A549 (cell line): ENCODE measurements at regions not wholly inside any gene's neighbourhood (a gene's known extent, or its start where the extent isn't known, plus 50 kb on each side); places are given as distances from the start of the nearest gene placed in this dataset.
A peak's percentile ranks its signal among the peaks of the same experiment; 100 is the strongest.

Experiments used
- ATAC-seq, 2 experiments: fragments of 200-7000 bp in 1 of 2; fragments of >200 bp in 1 of 2; cut with Nextera tagmentation in 1 of 2; cut with Tn5 transposase in 1 of 2; 3 replicates each; pipeline versions ENCODE4 v1.8.0 to v1.9.1; 2018 to 2020; ENCODE audit warnings: mild to moderate bottlenecking in 1 of 2, moderate library complexity in 1 of 2
- CTCF ChIA-PET: fragments of 300-600 bp; sonication (Branson Sonifier 250); formaldehyde crosslinking; extraction: SDS; loops from one replicate; lab custom pipeline; 2021; ENCODE audit warnings: antibody characterized with exemption, inconsistent platforms; lab: Yijun Ruan, JAX
- POLR2A ChIA-PET: fragments of 350-600 bp; formaldehyde crosslinking; extraction: SDS; loops from one replicate; lab custom pipeline; 2021; ENCODE audit warnings: antibody characterized with exemption, inconsistent platforms; lab: Yijun Ruan, JAX
- DNase-seq, 2 experiments: peaks; one replicate each; pipeline versions ENCODE4 v3.0.0 to v3.0.0-alpha.2; 2011 to 2016; ENCODE audit warnings: low read depth in 1 of 2, low spot score in 1 of 2
- FAIRE-seq: peaks from 2 replicates; lab custom pipeline; 2011; peaks lifted over from hg19 to GRCh38; lab: Jason Lieb, UNC
- H3K27ac ChIP-seq, 2 experiments: fragments of >200 bp; sonication (Bioruptor Twin); formaldehyde crosslinking; 3 replicates each; pipeline ENCODE4 v1.5.1; 2016 to 2017
- H3K4me1 ChIP-seq: fragments of >200 bp; sonication (Bioruptor Twin); formaldehyde crosslinking; 3 replicates; pipeline ENCODE4 v1.6.1; 2016
- H3K4me2 ChIP-seq: fragments of >200 bp; sonication (Bioruptor Twin); formaldehyde crosslinking; 3 replicates; pipeline ENCODE4 v1.6.1; 2016
- H3K4me3 ChIP-seq: fragments of >200 bp; sonication (Bioruptor Twin); formaldehyde crosslinking; 3 replicates; pipeline ENCODE4 v1.5.1; 2016
- H3K9me3 ChIP-seq: fragments of >200 bp; sonication (Bioruptor Twin); formaldehyde crosslinking; 3 replicates; pipeline ENCODE4 v1.6.1; 2016
- CBX2 ChIP-seq: fragments of 200-600 bp; sonication (generic); IDR thresholded peaks from 2 replicates; pipeline ENCODE4 v1.6.1; 2016; ENCODE audit warnings: low read depth, mild to moderate bottlenecking, borderline replicate concordance
- CBX8 ChIP-seq: fragments of 200-600 bp; sonication (generic); IDR thresholded peaks from 2 replicates; pipeline ENCODE4 v1.6.1; 2016
- CEBPB ChIP-seq, 2 experiments: fragments of >200 bp in 1 of 2; sonication (Bioruptor Twin) in 1 of 2; formaldehyde crosslinking in 1 of 2; IDR thresholded peaks; 2 replicates each; pipeline ENCODE4 v1.6.1; 2012 to 2016
- CHD2 ChIP-seq: fragments of 150-350 bp; IDR thresholded peaks from 2 replicates; pipeline ENCODE4 v1.6.1; 2014; ENCODE audit warnings: low read length; ENCODE audit not compliant: partially characterized antibody
- CHD4 ChIP-seq: fragments of 200-600 bp; sonication (generic); IDR thresholded peaks from 2 replicates; pipeline ENCODE4 v1.6.1; 2016; ENCODE audit warnings: antibody characterized with exemption, mild to moderate bottlenecking, borderline replicate concordance
- EHF ChIP-seq: fragments of 250-450 bp; sonication (Bioruptor Pico); IDR thresholded peaks from 2 replicates; pipeline ENCODE4 v1.5.0; 2020; ENCODE audit warnings: mild to moderate bottlenecking
- ESRRA ChIP-seq: fragments of 150-350 bp; IDR thresholded peaks from 2 replicates; pipeline ENCODE4 v1.6.1; 2014; ENCODE audit warnings: mild to moderate bottlenecking, low read length, borderline replicate concordance
- FOSB ChIP-seq: fragments of 250-450 bp; sonication (Bioruptor Pico); IDR thresholded peaks from 2 replicates; pipeline ENCODE4 v1.5.0; 2020; ENCODE audit warnings: mild to moderate bottlenecking, moderate library complexity
- GATA3 ChIP-seq: IDR thresholded peaks from 2 replicates; pipeline ENCODE4 v1.6.1; 2012; ENCODE audit warnings: borderline replicate concordance
- HES2 ChIP-seq: fragments of >200 bp; sonication (Bioruptor Twin); formaldehyde crosslinking; IDR thresholded peaks from 2 replicates; pipeline ENCODE4 v1.6.1; 2016
- HOXB13 ChIP-seq: fragments of 250-450 bp; sonication (Bioruptor Pico); IDR thresholded peaks from 2 replicates; pipeline ENCODE4 v1.5.0; 2020; ENCODE audit warnings: low read depth, mild to moderate bottlenecking, moderate library complexity
- JUN ChIP-seq, 2 experiments: fragments of >200 bp; sonication (Bioruptor Twin); formaldehyde crosslinking; IDR thresholded peaks; 2 replicates in 1 of 2; 3 replicates in 1 of 2; pipeline ENCODE4 v1.6.1; 2016 to 2017
- JUNB ChIP-seq: fragments of >200 bp; sonication (Bioruptor Twin); formaldehyde crosslinking; IDR thresholded peaks from 2 replicates; pipeline ENCODE4 v1.6.1; 2016
- MAFK ChIP-seq: fragments of 450-650 bp; IDR thresholded peaks from 2 replicates; pipeline ENCODE4 v1.6.1; 2014; ENCODE audit not compliant: partially characterized antibody
- MAX ChIP-seq: IDR thresholded peaks from 2 replicates; pipeline ENCODE4 v1.6.1; 2012
- MAZ ChIP-seq: fragments of 150-350 bp; IDR thresholded peaks from 2 replicates; pipeline ENCODE4 v1.6.1; 2014; ENCODE audit warnings: antibody characterized with exemption, low read depth, low read length, borderline replicate concordance
- NPAS2 ChIP-seq: fragments of 250-450 bp; sonication (Bioruptor Pico); IDR thresholded peaks from 2 replicates; pipeline ENCODE4 v1.8.0; 2022; ENCODE audit warnings: mild to moderate bottlenecking, moderate library complexity, borderline replicate concordance
- NR3C1 ChIP-seq: fragments of >200 bp; sonication (Bioruptor Twin); formaldehyde crosslinking; IDR thresholded peaks from 3 replicates; pipeline ENCODE4 v1.6.1; 2017
- POLR2A ChIP-seq: IDR thresholded peaks from 2 replicates; pipeline ENCODE4 v1.6.1; 2012; ENCODE audit warnings: mild to moderate bottlenecking, low read length
- POLR2AphosphoS2 ChIP-seq: conservative IDR thresholded peaks from 2 replicates; pipeline ENCODE4 v1.6.1; 2012; ENCODE audit warnings: low read length, improper control_type of control experiment, inconsistent platforms
- RARB ChIP-seq: fragments of 250-450 bp; sonication (Bioruptor Pico); IDR thresholded peaks from 2 replicates; pipeline ENCODE4 v1.8.0; 2021; ENCODE audit warnings: mild to moderate bottlenecking, moderate library complexity
- RNF2 ChIP-seq: fragments of 200-600 bp; sonication (generic); IDR thresholded peaks from 2 replicates; pipeline ENCODE4 v1.6.1; 2016; ENCODE audit warnings: low read depth, mild to moderate bottlenecking, antibody characterized with exemption, moderate library complexity, borderline replicate concordance
- SREBF2 ChIP-seq: fragments of 450-650 bp; IDR thresholded peaks from 2 replicates; pipeline ENCODE4 v1.6.1; 2014; ENCODE audit warnings: mild to moderate bottlenecking, moderate library complexity
- TP53 ChIP-seq: fragments of 250-450 bp; sonication (Bioruptor Pico); IDR thresholded peaks from 2 replicates; pipeline ENCODE4 v1.5.0; 2021; ENCODE audit warnings: mild to moderate bottlenecking, moderate library complexity
- USF2 ChIP-seq: fragments of 450-650 bp; IDR thresholded peaks from 2 replicates; pipeline ENCODE4 v1.6.1; 2014; ENCODE audit warnings: antibody characterized with exemption
- ZC3H11A ChIP-seq: fragments of 450-650 bp; IDR thresholded peaks from 2 replicates; pipeline ENCODE4 v1.6.1; 2014; ENCODE audit warnings: antibody characterized with exemption, mild to moderate bottlenecking
- ZFP36 ChIP-seq: fragments of 450-650 bp; IDR thresholded peaks from 2 replicates; pipeline ENCODE4 v1.6.1; 2014; ENCODE audit warnings: borderline replicate concordance; ENCODE audit not compliant: partially characterized antibody
- ZSCAN20 ChIP-seq: fragments of 250-450 bp; sonication (Bioruptor Pico); IDR thresholded peaks from 2 replicates; pipeline ENCODE4 v1.8.0; 2022; ENCODE audit warnings: mild to moderate bottlenecking, moderate library complexity
- WGBS: methylation state at CpG from one replicate; pipeline ENCODE4 v1.1.6; 2017; ENCODE audit errors: missing lambda C conversion rate; 5-methylcytosine and 5-hydroxymethylcytosine counted together
- TF ChIP-seq, protein P1 (sequence below): fragments of 200-600 bp; sonication (generic); IDR thresholded peaks from 2 replicates; pipeline ENCODE4 v1.6.1; 2016; ENCODE audit warnings: antibody characterized with exemption, mild to moderate bottlenecking, moderate library complexity
- TF ChIP-seq, protein P2 (sequence below): fragments of >200 bp; sonication (Bioruptor Twin); formaldehyde crosslinking; IDR thresholded peaks from 3 replicates; pipeline ENCODE4 v1.6.1; 2016

DNA sequence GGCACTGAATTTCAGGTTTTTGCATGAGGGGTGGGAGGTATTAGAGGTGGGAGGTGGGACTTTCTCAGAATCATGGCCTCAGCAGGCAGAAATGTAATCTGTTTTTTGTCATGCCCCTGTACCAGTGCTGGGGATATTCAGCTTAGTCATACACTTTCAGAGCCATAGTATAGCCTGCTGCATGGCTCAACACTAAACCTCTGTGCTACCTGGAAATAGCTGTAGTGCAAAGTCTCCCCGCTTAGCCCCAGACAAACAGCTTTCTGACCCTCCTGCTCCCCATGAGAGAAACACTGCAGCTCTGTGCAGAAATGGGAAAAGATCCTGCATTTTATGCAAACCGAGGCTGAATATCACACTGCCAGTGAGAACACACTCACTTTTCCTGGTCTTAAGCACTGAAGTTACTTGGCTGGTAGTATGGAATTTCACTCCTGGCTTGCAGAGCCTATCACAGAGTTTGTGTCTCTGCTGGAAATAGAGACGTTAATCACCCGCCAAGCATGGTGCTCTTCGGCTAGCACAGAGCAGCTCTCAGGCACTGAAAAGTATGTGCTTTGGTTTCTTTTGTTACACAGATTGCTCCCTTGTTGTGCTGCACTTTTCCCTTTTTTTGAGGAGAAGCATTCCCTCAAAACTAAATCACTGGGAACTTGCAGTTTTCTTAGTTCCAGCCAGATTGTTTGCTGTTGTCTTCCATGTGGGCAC, 80.1 kb downstream of the DDX3Y start:
- WGBS = 46% methylated on average over 4 of the region's 5 CpGs
- H3K4me3 ChIP-seq = no peak overlapping the region
- H3K27ac ChIP-seq = no peak overlapping the region
- CTCF ChIA-PET = no interaction called here
- no peak for FAIRE-seq
- no peak for TF ChIP-seq ESRRA
- no peak for TF ChIP-seq NR3C1
- TF ChIP-seq CBX2 = no peak
- TF ChIP-seq CHD4 = no peak
- no peak for TF ChIP-seq CHD2
- TF ChIP-seq CBX8 = no peak
- TF ChIP-seq RARB (CRISPR knock-in tag) = no peak
- TF ChIP-seq HOXB13 = no peak
- no peak for TF ChIP-seq EHF
- no peak for TF ChIP-seq ZFP36
- no peak for TF ChIP-seq RNF2
- TF ChIP-seq FOSB (CRISPR knock-in tag) = no peak
- no peak for TF ChIP-seq TP53
- TF ChIP-seq CEBPB (IDR thresholded peaks at IDR 0.05) = no peak
- TF ChIP-seq, protein P1, sequence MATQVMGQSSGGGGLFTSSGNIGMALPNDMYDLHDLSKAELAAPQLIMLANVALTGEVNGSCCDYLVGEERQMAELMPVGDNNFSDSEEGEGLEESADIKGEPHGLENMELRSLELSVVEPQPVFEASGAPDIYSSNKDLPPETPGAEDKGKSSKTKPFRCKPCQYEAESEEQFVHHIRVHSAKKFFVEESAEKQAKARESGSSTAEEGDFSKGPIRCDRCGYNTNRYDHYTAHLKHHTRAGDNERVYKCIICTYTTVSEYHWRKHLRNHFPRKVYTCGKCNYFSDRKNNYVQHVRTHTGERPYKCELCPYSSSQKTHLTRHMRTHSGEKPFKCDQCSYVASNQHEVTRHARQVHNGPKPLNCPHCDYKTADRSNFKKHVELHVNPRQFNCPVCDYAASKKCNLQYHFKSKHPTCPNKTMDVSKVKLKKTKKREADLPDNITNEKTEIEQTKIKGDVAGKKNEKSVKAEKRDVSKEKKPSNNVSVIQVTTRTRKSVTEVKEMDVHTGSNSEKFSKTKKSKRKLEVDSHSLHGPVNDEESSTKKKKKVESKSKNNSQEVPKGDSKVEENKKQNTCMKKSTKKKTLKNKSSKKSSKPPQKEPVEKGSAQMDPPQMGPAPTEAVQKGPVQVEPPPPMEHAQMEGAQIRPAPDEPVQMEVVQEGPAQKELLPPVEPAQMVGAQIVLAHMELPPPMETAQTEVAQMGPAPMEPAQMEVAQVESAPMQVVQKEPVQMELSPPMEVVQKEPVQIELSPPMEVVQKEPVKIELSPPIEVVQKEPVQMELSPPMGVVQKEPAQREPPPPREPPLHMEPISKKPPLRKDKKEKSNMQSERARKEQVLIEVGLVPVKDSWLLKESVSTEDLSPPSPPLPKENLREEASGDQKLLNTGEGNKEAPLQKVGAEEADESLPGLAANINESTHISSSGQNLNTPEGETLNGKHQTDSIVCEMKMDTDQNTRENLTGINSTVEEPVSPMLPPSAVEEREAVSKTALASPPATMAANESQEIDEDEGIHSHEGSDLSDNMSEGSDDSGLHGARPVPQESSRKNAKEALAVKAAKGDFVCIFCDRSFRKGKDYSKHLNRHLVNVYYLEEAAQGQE = no peak
- no peak for TF ChIP-seq GATA3
- TF ChIP-seq, all 56 proteins: peak for 0
- POLR2A ChIA-PET = no interaction called here
- no peak for DNase-seq
- H3K4me1 ChIP-seq = no peaks in the 10 kb centered on the region
- H3K4me2 ChIP-seq = no peak overlapping the region
- H3K9me3 ChIP-seq = no peaks in the 10 kb centered on the region
- ATAC-seq = no peak

DNA sequence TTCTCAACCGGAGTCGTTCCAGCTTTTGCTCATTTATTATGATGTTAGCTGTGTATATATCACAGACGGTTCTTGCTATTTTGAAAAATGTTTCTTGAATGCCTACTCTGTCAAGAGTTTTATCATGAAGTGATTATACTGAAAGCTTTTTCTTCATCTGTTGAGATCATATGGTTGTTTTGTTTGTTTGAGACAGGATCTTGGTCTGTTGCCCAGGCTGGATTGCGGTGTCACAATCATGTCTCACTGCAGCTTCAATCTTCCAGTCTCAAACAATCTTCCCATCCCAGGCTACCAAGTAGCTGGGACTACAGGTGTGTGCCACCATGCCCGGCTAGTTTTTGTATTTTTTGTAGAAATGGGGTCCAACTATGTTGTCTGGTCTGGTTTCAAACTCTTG, 112.8 kb downstream of the DDX3Y start:
- Histone ChIP-seq H3K4me3 (no peak overlapping the region), H3K27ac (no peak overlapping the region), H3K4me2 (no peak overlapping the region), H3K9me3 (no peaks in the 10 kb centered on the region), H3K4me1 (no peaks in the 10 kb centered on the region)
- ChIA-PET CTCF (no interaction called here), POLR2A (no interaction called here)
- DNase-seq (no peak), ATAC-seq (no peak), FAIRE-seq (no peak)
- no peak for TF ChIP-seq JUNB
- WGBS = 48% methylated on average over 5 of the region's 5 CpGs

DNA sequence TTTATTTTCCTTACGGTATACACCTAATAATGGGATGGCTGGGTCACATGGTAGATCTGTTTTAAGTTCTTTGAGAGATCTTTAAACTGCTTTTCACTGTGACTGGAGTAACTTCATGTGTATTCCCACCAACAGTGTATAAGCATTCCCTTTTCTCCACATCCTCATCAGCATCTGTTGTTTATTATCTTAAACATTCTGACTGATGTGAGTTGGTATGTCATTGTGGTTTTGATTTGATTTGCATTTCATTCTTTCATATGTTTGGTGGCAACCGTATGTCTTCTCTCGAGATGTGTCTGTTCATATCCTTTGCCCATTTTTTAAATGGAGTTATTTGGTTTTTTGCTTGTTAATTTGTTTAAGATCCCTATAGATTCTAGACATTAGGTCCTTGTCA, 114.8 kb downstream of the DDX3Y start:
- no peak for DNase-seq
- 44% methylated on average over 3 of the region's 3 CpGs for WGBS
- peak; percentile 51 for FAIRE-seq
- Histone ChIP-seq H3K9me3 (no peaks in the 10 kb centered on the region), H3K27ac (no peak overlapping the region), H3K4me3 (no peak overlapping the region), H3K4me2 (no peak overlapping the region), H3K4me1 (no peaks in the 10 kb centered on the region)
- no peak for TF ChIP-seq POLR2AphosphoS2
- TF ChIP-seq NR3C1 = no peak
- TF ChIP-seq SREBF2 = no peak
- no peak for TF ChIP-seq HOXB13
- no peak for TF ChIP-seq USF2
- no peak for TF ChIP-seq FOSB (CRISPR knock-in tag)
- TF ChIP-seq ZSCAN20 (CRISPR knock-in tag) = no peak
- no peak for TF ChIP-seq EHF
- no peak for TF ChIP-seq MAX
- TF ChIP-seq HES2 = no peak
- TF ChIP-seq ZC3H11A = no peak
- no peak for TF ChIP-seq RARB (CRISPR knock-in tag)
- TF ChIP-seq NPAS2 (CRISPR knock-in tag) = no peak
- TF ChIP-seq POLR2A = no peak
- no peak for TF ChIP-seq MAZ
- TF ChIP-seq ESRRA = no peak
- TF ChIP-seq, protein P2, sequence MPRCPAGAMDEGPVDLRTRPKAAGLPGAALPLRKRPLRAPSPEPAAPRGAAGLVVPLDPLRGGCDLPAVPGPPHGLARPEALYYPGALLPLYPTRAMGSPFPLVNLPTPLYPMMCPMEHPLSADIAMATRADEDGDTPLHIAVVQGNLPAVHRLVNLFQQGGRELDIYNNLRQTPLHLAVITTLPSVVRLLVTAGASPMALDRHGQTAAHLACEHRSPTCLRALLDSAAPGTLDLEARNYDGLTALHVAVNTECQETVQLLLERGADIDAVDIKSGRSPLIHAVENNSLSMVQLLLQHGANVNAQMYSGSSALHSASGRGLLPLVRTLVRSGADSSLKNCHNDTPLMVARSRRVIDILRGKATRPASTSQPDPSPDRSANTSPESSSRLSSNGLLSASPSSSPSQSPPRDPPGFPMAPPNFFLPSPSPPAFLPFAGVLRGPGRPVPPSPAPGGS = no peak
- no peak for TF ChIP-seq MAFK
- TF ChIP-seq JUNB = no peak
- TF ChIP-seq JUN (IDR thresholded peaks at IDR 0.05) = no peak
- ATAC-seq = no peak
- CTCF ChIA-PET = no interaction called here
- POLR2A ChIA-PET = no interaction called here
